Medulla oblongata (tissue), 1 donor: ENCODE measurements at regions not wholly inside any gene's neighbourhood (a gene's known extent, or its start where the extent isn't known, plus 50 kb on each side); places are given as distances from the start of the nearest gene placed in this dataset.

ENCODE experiments used
- DNase-seq: peaks from one replicate; pipeline ENCODE4 v3.0.0-alpha.2; 2015; ENCODE audit errors: extremely low spot score

GRCh38 chr12:78494911-78495310, 369.7 kb upstream of the SYT1 start:
- DNase-seq, result no peak

- no peak for DNase-seq
Measured at GRCh38 chr12:78501825-78502224, 362.7 kb upstream of the SYT1 start.

DNA sequence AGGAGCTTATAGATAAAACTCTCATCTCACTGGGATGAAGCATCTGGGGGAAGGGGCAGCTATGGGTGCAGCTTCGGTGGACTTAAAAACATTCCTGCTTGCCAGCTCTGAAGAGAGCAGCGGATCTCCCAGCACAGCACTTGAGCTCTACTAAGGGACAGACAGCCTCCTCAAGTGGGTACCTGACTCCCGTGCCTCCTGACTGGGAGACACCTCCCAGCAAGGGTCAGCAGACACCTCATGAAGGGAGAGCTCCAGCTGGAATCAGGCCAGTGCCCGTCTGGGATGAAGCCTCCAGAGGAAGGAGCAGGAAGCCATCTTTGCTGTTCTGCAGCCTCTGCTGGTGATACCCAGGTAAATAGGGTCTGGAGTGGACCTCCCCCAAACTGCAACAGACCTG, 345.2 kb upstream of the SYT1 start:
- no peak for DNase-seq

GRCh38 chr12:78530100-78530765, 334.3 kb upstream of the SYT1 start:
- DNase-seq, result no peak

DNA sequence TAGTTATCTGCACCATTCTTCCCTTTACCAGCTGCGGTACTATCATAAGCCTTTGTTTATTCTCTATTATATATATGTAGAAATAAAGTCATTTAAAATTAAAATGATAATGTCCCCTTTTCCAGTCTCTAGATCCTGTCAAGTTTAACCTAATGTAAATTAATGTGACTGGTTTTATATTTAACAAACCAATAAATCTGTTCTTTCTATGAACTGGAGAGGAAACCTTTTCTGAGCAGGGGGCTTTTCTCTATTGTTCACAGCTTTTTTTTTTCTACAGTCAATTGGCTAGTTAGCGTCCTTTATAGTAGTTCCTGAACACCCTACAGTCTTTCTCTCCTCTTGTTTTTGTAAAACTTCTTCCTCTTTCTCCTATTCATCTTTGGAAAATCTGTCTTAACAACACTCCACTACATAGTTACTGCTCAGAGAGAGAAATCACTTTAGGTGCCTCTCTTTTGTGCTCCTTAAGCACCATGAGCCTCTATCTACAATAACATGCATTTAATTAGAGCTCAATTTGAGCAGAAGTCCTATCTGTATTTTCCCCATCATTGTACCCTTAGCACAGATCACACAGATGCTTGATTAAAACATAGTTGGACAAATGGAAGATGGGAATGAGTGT, 332.6 kb upstream of the SYT1 start:
- no peak for DNase-seq

DNA sequence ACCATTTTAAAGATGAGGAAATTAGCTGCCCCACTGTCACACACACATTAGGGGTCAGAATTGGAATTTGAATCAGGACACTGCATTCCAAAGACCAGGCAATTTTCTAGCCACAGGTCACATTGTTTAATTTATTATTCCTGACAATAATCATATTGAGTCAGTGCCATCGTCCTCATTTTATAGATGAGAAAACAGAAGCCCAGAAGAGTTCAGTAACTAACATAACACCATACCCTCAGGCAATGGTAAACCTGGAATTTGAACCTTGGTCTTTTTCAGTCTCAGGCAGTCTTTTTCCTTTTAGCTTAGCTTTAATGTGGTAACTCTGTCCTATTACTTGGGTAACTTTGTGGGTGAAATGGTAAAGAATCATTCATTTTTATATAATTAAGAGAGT, 330.3 kb upstream of the SYT1 start:
- DNase-seq, result no peak

DNA sequence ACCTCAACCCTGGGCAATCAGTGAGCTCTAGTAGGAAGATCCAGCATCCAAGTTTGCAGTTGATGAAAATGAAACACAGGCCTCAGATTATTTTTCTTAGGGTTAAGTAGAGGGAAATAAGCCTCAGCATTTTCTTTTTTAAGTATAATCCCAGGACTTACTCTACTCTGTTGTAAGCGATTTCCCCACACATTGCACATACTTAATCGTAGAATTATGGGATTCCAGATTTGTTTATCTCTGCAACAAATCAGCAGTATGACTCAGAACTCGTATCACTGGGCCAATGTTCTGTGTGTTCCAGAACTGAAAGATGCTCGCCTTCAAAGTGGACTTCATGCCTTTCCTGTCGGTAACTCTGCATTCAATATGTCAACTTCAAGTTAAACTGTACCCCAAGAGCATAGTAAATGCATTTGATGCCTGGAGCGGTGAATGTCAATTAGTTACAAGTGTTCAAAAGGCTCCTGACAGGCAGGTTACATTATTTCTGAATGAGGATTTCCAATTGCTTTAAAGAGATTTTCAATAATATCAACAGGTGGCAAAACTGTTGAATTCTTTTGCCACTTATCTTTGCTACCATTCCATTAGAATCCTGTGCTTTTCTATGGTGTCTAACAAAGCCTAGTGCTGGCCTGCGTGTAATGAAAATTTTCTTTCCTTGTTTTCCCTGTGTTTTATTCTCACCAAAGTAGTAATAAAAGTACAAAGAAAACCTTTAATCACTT, 323.8 kb upstream of the SYT1 start:
- no peak for DNase-seq

- DNase-seq, result no peak
Measured at GRCh38 chr12:78550831-78551230, 313.7 kb upstream of the SYT1 start.

DNA sequence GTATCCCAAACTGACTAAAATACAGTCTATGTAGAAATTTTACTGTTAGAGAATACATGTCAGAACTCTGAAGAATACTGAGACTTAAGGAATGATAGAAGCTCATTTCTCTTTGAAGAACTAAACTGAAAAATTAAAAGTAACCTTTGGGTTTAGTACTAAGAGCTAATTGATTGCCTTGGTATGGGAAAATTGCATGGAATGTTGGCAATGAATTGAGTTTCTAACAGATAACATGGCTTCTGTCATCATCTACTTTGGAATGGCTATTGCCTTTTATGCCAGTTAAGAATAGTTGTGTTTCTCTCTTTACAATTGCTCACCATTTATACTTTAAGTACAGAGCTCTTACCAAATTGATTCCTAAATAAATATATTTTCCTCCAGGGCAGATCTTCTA, 308.8 kb upstream of the SYT1 start:
- DNase-seq, result no peak

DNA sequence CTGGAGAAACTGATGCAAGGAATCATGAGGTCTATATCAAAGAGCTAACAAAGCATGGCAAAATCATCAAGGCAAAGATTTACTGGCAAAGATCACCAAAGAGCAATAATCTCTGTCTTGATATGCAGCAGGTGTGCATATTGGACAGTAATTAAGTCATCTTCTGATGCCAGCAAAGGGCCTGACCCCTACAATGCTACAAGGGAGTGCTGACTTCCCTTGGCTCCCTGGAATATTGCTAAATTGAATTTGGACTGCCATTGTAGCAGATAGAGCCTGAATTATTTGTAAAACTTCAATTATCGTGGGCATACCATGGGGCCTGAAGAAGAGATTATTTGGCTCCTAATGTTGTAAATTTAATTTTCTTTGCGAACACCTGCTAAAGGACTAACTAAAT, 307.9 kb upstream of the SYT1 start:
- no peak for DNase-seq

DNA sequence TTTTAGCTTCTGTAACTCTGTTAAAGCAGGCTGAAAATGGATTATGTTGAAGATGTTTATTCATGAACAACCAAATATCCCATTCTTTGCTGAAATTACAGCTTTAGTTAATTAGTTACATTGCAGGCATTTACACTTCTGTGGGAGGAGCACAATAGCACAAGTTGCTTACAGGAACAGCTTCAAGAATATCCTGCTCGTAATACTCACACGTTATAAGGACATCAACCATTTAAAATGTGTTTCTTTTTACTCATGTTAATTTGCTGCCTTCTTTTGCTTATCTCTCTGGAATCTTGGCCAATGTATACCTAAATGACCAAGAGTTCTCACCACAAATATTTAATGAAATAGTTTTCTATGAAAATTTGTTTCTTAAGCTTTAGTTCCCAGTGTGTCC, 305.2 kb upstream of the SYT1 start:
- DNase-seq, result no peak

GRCh38 chr12:78559886-78560285, 304.7 kb upstream of the SYT1 start:
- no peak for DNase-seq

DNA sequence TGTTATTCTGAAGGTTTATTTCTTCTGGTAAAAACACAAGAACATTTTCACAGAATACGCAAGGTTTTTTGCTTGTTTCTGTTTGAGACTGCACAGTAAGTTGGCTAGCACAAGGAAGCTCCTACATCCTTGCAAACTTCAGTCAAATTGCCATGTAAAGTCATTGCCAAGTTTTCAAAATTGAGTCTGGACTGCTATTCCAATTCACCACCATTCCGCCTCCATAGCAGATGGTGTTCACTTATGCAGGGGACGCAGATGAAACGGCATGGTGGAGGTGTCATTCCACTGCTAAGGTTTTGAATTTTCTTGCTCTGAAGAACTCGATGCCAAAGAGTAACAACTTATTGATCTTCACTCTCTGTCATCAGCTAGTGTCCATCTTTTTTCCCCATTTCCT, 303.9 kb upstream of the SYT1 start:
- DNase-seq, result no peak

DNA sequence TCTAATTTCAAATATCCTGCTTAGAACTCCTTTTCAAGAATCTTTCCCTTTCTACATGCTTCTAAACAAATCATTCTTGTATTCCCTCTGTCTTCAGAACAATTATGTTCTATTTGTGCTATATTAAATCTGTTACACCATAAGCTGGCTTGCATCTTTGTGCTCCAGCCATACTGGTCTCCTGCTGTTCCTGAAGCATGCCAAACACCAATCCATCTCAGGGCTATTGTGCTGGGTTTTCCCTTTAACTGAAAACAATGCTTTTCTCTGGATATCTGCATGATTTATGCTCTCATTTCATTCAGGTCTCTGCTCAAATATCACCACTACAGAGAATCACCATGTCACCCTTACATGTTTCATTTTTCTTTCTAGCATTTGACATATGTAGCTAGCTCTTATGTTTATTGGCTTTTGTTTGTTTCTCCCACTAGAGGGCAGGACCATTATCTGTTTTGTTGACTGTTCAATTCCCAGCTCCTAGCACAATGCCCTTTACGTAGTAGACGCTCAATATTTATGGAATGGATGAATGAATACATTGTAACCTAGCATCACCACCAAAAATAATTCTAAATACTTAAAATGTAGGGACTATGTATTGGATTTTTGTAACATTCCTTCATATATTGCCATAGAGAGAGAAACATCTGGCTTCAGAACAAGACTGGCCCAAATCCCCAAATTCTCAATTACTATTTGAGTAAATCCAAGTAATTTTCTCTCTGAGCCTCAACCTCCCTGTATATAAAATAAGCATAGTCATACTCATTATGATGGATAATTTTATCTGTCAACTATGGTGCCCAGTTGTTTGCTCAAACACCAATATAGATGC, 302.0 kb upstream of the SYT1 start:
- no peak for DNase-seq

DNA sequence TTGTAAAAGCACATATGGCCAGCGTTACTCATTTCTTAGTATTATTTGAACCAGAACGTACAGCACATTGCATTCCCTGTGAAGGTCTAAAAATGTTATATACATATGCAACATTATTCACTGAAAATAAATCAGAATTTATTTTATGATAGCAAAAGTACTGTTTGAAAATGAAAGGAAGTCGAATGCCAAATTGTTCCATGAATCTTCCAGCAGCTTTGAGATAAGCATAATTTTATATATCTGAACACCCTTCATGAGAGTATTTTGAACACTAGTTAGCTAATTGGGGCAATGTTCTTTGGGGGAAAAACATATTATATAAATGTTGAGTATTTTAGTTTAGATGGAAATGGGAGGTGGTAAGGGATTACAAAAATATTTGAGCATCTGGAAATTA, 300.7 kb upstream of the SYT1 start:
- DNase-seq, result no peak

DNA sequence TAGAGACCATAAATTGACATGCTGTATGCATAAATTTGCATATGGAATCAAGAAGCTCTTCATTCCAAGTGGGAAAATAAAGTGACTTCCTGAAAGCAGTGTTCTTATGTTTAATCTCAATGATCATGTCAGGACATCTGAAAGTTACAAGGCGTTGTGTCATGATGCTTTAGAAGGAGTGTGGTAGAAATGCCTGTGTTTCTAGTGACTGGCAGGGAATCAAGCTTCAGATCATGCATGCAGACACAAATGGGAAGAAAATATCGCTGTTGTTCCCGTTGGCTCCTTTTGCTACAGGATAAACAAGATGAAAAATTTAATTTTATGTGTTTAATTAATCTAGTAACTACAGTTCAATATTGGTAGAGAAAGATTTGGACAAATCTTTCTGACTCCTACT, 298.1 kb upstream of the SYT1 start:
- no peak for DNase-seq

- DNase-seq, result no peak
Measured at GRCh38 chr12:78568321-78569020, 296.1 kb upstream of the SYT1 start.

DNA sequence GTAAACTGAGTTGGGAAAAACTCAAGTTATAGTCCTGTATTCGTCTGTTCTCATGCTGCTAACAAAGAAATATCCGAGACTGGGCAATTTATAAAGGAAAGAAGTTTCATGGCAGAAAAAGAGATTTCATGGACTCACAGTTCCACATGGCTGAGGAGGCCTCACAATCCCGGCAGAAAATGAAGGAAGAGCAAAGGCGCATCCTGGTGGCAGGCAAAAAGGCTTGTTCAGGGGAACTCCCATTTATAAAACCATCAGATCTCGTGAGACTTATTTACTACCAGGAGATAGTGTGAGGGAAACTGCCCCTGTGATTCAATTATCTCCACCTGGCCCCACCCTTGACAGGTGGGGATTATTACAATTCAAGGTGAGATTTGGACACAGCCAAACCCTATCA, 292.6 kb upstream of the SYT1 start:
- DNase-seq, result no peak

GRCh38 chr12:78575208-78575607, 289.4 kb upstream of the SYT1 start:
- DNase-seq, result peak; percentile 2

GRCh38 chr12:78579846-78580245, 284.7 kb upstream of the SYT1 start:
- DNase-seq, result no peak

GRCh38 chr12:78580296-78580695, 284.3 kb upstream of the SYT1 start:
- DNase-seq, result no peak

- no peak for DNase-seq
Measured at GRCh38 chr12:78584695-78585094, 279.9 kb upstream of the SYT1 start.
